ENCODE measurements at regions not wholly inside any gene's neighbourhood (a gene's known extent, or its start where the extent isn't known, plus 50 kb on each side); places are given as distances from the start of the nearest gene placed in this dataset.

- TF ChIP-seq CTCF (IDR thresholded peaks at IDR 0.05) (no peak), POLR2A (IDR thresholded peaks at IDR 0.05) (no peak), EP300 (IDR thresholded peaks at IDR 0.05) (no peak)
Measured at GRCh38 chr9:108637340-108637739, 218.4 kb downstream of the ACTL7B start.
